NOMO-1 treated with DMSO at 0.1 percent for 48 hours (cell line): ENCODE measurements at regions not wholly inside any gene's neighbourhood (a gene's known extent, or its start where the extent isn't known, plus 50 kb on each side); places are given as distances from the start of the nearest gene placed in this dataset.

ENCODE experiments used
- DNase-seq: peaks from one replicate; lab custom pipeline; 2025; ENCODE audit not compliant: unreplicated experiment; lab: John Stamatoyannopoulos, UW

GRCh38 chr14:95034788-95035187 is 122.5 kb downstream of the DICER1 start:
- DNase-seq, result no peak

GRCh38 chr14:95033682-95034632 is 123.4 kb downstream of the DICER1 start:
- no peak for DNase-seq

GRCh38 chr14:95033031-95033430 is 124.3 kb downstream of the DICER1 start:
- no peak for DNase-seq

DNA sequence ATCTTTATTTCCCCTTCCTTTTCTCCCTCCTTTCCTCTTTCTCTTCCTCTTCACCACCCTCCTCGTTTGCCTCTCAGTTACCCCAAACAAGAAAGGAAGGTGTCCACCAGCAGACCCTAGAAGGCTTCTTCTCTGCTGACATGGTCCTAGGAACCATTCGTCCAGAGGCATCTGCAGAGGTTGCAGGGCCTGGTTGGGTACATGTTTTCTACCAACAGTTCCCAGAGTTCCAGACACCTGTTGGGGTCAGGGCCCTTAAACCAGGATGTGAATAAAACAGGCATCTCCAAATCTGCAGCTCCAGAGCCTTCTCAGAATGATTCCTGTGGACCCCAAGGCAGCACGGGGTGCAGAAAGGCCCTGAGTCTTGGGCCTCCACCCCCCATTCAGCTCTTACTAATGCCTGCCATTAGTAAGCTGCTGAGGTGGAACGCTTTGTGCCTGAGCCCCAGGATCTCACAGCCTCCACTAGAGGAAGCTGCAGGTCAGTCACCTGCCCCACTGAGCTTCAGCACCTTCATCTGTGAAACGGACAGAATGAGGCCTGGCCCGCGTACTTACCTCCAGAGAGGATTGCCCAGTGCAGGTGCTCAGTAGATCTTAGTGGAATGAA is 130.4 kb downstream of the DICER1 start:
- DNase-seq, result no peak

- DNase-seq, result no peak
Observed at GRCh38 chr14:95025941-95026340, 131.4 kb downstream of the DICER1 start.

GRCh38 chr14:95025218-95025617 is 132.1 kb downstream of the DICER1 start:
- no peak for DNase-seq

GRCh38 chr14:95024380-95024779 is 132.9 kb downstream of the DICER1 start:
- no peak for DNase-seq

GRCh38 chr14:95023886-95024285 is 133.4 kb downstream of the DICER1 start:
- no peak for DNase-seq

- no peak for DNase-seq
Observed at GRCh38 chr14:95023115-95023514, 134.2 kb downstream of the DICER1 start.

- DNase-seq, result no peak
Observed at GRCh38 chr14:95021588-95021987, 135.7 kb downstream of the DICER1 start.

DNA sequence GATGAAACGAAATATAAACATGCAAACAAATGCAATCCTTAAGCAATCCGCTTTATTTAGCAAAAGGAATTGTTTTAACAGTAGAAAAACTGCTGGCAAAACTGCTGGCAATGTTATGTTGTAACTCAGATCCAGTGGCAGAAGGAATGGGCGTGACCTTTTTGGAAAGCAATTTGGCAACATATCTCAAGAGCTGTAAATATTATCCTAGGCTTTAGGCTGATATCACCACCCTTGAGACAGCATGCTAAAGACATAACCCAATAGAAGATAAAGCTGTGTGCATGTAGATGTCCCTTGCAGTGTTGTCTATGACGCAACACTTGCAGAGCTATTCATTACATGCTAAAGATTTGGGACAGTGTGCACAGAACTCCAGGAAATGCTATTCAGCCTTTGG is 138.5 kb downstream of the DICER1 start:
- DNase-seq, result no peak

GRCh38 chr14:95015046-95015445 is 142.3 kb downstream of the DICER1 start:
- no peak for DNase-seq

DNA sequence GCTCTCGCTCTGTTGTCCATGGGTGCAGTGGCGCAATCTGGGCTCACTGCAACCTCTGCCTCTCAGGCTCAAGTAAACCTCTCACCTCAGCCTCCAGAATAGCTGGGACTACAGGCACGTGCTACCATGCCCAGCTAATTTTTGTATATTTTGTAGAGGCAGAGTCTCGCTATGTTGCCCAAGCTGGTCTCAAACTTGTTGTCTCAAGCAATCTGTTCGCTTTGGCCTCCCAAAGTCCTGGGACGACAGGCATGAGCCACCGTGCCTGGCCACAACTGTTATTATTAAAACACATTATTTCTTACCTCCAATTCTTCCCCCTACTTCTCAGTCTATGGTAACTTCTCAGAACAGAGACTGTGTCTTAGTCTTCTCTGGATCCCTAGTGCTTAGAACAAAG is 143.3 kb downstream of the DICER1 start:
- DNase-seq, result no peak

DNA sequence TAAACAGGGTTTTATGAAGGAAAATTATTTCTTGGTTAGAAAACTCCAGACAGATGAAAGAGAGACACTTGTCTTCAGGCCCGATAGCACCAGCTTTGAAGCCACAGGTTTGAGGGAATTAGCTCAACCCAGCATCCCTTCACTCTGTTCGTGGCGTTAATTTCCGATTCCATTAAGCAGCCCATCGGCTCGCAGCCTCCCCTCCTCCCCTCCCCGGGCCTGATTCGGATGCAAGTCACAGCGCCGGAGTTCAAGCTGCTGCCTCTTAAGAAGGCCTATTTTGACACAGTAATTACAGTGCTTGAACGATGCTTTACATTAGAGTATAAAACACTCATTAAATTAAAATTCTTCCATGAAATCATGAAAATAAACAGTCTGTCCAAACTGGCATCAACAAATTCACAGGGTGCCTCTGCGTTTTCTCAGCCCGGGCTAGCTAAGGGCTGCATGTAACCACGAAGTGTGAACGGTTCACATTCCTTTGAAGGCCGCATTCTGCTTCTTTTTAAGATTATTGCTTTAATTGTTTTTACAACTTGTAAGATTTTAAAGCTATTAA is 145.8 kb downstream of the DICER1 start:
- DNase-seq, result no peak

DNA sequence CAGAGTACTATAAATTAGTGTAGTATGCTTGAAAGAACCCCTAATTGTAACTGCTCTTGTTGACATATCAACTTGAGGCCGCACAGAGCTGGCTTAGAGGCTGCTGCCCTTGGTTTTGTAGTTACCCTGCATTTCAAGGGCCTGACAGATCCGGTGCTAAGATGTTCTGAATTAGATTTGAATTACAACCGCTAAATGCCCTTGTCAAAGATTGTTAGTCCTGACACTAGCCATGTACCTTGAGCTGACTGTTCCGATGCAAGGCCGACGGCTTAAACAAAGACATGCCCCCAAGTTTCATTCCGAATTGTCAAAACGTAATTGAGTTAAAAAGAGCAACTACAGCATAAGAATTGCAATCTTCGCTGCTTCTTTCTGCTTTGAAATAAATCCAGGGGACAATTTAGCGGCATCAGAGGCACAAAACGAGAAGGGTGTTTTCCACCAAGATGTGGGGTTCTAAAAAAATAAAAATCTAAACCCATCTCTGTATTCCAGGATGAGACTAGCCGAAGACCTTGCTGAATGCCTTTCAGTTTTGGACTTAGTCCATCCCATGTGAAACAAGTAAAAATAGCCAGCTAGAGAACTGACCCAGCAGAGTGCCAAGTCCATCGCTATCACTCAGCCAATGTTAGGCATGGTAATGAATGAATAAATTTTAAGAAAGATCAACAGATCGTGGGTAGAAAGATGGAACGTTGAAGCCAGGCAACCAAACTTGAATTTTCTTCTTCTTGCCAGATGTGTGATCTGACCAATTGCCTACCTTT is 148.7 kb downstream of the DICER1 start:
- DNase-seq, result no peak

- no peak for DNase-seq
Observed at GRCh38 chr14:95007921-95008320, 149.4 kb downstream of the DICER1 start.

DNA sequence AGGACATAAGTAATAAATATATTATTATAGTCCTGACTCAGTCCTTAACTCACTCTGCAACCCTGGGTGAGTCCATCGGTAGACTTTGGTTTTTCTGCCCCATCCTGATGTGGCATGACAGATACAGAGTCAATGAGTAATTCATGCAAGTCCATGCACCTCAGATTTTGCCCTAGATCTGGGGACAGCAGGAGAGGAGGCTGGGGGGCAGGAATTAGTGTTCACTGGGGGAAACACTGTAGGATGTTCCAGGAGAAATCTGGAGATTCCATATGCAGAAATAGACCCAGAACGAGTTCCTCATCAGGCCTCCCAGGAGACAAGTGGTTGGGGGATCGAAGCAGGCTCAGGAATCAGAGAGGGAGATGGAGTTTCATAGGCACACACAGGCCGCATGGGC is 150.8 kb downstream of the DICER1 start:
- DNase-seq, result no peak

- DNase-seq, result no peak
Observed at GRCh38 chr14:95006051-95006450, 151.3 kb downstream of the DICER1 start.

DNA sequence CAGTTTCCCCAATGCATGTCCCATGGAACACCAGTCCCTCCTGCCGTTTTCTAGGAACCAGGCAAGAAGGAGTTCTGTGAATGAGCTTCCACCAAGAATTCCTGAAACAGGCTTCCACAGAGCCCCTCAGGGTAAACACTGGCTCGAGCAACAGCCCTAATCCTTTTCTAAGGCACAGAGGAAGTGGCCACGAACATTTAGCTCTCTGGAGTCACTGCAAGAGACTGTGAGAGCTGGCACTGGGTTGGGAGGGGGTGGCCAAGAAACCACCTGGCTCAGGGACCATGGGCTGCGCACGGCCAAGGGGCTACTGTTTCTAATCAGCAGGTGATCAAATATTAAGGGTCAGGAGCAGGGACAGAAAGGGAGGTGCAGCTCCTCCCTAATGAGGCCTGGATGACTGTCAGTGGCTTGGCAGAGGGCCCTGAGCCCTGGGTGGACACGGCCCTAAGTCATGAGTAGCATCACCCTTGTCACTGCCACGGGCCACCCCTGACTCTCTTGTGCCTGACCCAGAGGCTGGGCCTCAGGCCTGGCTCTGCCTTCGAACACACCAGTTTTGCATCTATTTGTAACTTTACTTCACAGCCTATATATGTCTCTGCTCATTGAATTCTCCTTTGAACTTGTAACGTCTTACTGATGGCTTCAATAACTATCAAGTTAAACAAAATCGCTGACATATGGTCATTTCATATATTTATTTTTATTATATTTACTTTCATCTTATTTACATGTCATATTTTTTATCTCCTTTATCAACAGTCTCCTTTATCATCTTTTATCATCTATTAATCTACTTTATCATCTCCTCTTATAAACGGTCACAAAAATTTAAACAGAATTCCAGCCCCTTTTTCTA is 154.0 kb downstream of the DICER1 start:
- DNase-seq, result no peak

- peak; percentile 46 for DNase-seq
Observed at GRCh38 chr14:94998685-94999084, 158.6 kb downstream of the DICER1 start.
